ENCODE measurements at regions not wholly inside any gene's neighbourhood (a gene's known extent, or its start where the extent isn't known, plus 50 kb on each side); places are given as distances from the start of the nearest gene placed in this dataset.

GRCh38 chr14:29339494-29340172, 573.0 kb downstream of the FOXG1 start:
- TF ChIP-seq POLR2A (IDR thresholded peaks at IDR 0.05) (no peak), CTCF (IDR thresholded peaks at IDR 0.05) (no peak), EP300 (IDR thresholded peaks at IDR 0.05) (no peak), POLR2AphosphoS5 (IDR thresholded peaks at IDR 0.05) (no peak)

Data from suprapubic skin (tissue), 4 donors.